DND-41 (cell line): ENCODE measurements at regions not wholly inside any gene's neighbourhood (a gene's known extent, or its start where the extent isn't known, plus 50 kb on each side); places are given as distances from the start of the nearest gene placed in this dataset.

Source experiments
- ATAC-seq: fragments of 200-7000 bp; cut with Tn5 transposase; 3 replicates; pipeline ENCODE4 v1.9.1; 2021; ENCODE audit warnings: low read depth; ENCODE audit not compliant: insufficient read depth
- DNase-seq: peaks from one replicate; pipeline ENCODE4 v3.0.0-alpha.2; 2020
- H2AFZ ChIP-seq: 2 replicates; pipeline ENCODE4 v1.6.0; 2012; ENCODE audit warnings: low read depth, low read length
- H3K27ac ChIP-seq: 2 replicates; pipeline ENCODE4 v1.5.1; 2012; ENCODE audit warnings: low read length, inconsistent platforms
- H3K27me3 ChIP-seq: fragments of 200-600 bp; sonication (generic); 2 replicates; pipeline ENCODE4 v1.6.0; 2012; ENCODE audit warnings: low read length, mild to moderate bottlenecking, inconsistent platforms; ENCODE audit not compliant: insufficient read depth, poor library complexity
- H3K36me3 ChIP-seq: 2 replicates; pipeline ENCODE4 v1.5.1; 2012; ENCODE audit warnings: low read length, inconsistent platforms; ENCODE audit not compliant: insufficient read depth
- H3K4me1 ChIP-seq: 2 replicates; pipeline ENCODE4 v1.5.1; 2012; ENCODE audit warnings: mild to moderate bottlenecking, low read length; ENCODE audit not compliant: insufficient read depth
- H3K4me2 ChIP-seq: 2 replicates; pipeline ENCODE4 v1.6.0; 2012; ENCODE audit warnings: mild to moderate bottlenecking, moderate library complexity, low read length, inconsistent platforms; ENCODE audit not compliant: insufficient read depth
- H3K4me3 ChIP-seq, 2 experiments: fragments of 200-600 bp in 1 of 2; shearing (Covaris generic) in 1 of 2; 2 replicates each; pipeline ENCODE4 v1.5.1; 2012 to 2016; ENCODE audit warnings: inconsistent platforms in 2 of 2, low read length in 2 of 2, mild to moderate bottlenecking in 2 of 2, low read depth in 1 of 2, moderate library complexity in 1 of 2
- H3K79me2 ChIP-seq: 2 replicates; pipeline ENCODE4 v1.6.0; 2012; ENCODE audit warnings: low read length, inconsistent platforms; ENCODE audit not compliant: insufficient read depth
- H3K9ac ChIP-seq: 2 replicates; pipeline ENCODE4 v1.6.0; 2012; ENCODE audit warnings: low read depth, mild to moderate bottlenecking, inconsistent platforms, low read length, moderate library complexity
- H3K9me3 ChIP-seq: 2 replicates; pipeline ENCODE4 v1.5.1; 2012; ENCODE audit warnings: low read length, moderate library complexity, mild to moderate bottlenecking, inconsistent platforms; ENCODE audit not compliant: insufficient read depth, severe bottlenecking
- H4K20me1 ChIP-seq: 2 replicates; pipeline ENCODE4 v1.6.0; 2012; ENCODE audit warnings: low read length; ENCODE audit not compliant: insufficient read depth
- EZH2 ChIP-seq: IDR thresholded peaks from 3 replicates; pipeline ENCODE4 v1.6.1; 2012; ENCODE audit warnings: borderline replicate concordance, low read depth, mild to moderate bottlenecking, moderate library complexity, low read length, inconsistent platforms; ENCODE audit not compliant: severe bottlenecking
- TF ChIP-seq, protein P1 (sequence below): IDR thresholded peaks from 2 replicates; pipeline ENCODE4 v1.5.1; 2012; ENCODE audit warnings: borderline replicate concordance, low read length, moderate library complexity, mild to moderate bottlenecking; ENCODE audit not compliant: poor library complexity, severe bottlenecking; ENCODE audit errors: extremely low read depth

DNA sequence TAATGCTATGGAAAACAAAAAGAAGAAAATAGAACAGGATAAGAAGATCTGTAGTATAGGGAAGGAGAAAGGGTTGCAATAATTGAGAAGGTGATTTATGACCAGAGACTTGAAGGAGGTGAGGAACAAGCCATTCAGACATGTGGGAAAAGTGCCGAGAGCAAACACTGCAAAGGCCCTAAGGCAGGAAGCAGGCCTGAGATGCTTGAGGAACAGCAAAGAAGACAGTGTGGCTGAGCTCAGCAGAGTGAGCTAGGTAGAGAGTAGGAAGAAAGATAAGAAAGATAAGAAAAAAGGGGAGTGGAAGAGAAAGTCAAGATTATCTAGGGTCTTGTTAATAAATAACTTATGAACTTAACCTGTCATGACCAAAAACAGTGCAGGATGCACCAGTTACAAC lies 671.8 kb downstream of the RPS29 start:
- H3K4me1 ChIP-seq: no peaks in the 10 kb centered on the region
- TF ChIP-seq, protein P1, sequence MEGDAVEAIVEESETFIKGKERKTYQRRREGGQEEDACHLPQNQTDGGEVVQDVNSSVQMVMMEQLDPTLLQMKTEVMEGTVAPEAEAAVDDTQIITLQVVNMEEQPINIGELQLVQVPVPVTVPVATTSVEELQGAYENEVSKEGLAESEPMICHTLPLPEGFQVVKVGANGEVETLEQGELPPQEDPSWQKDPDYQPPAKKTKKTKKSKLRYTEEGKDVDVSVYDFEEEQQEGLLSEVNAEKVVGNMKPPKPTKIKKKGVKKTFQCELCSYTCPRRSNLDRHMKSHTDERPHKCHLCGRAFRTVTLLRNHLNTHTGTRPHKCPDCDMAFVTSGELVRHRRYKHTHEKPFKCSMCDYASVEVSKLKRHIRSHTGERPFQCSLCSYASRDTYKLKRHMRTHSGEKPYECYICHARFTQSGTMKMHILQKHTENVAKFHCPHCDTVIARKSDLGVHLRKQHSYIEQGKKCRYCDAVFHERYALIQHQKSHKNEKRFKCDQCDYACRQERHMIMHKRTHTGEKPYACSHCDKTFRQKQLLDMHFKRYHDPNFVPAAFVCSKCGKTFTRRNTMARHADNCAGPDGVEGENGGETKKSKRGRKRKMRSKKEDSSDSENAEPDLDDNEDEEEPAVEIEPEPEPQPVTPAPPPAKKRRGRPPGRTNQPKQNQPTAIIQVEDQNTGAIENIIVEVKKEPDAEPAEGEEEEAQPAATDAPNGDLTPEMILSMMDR: no peak
- no peak for TF ChIP-seq EZH2

GRCh38 chr14:48900565-48900964 lies 685.6 kb downstream of the RPS29 start:
- Histone ChIP-seq H3K9ac (no peak overlapping the region), H3K4me2 (no peak overlapping the region), H3K27ac (no peak overlapping the region), H3K79me2 (no peaks in the 10 kb centered on the region), H3K27me3 (no peaks in the 10 kb centered on the region), H3K9me3 (no peaks in the 10 kb centered on the region), H2AFZ (no peak overlapping the region), H3K36me3 (no peaks in the 10 kb centered on the region), H3K4me3 (no peak overlapping the region), H4K20me1 (no peaks in the 10 kb centered on the region), H3K4me1 (no peaks in the 10 kb centered on the region)
- ATAC-seq (no peak), DNase-seq (no peak)
- TF ChIP-seq EZH2: no peak
- TF ChIP-seq, protein P1: no peak

More for the DNA sequence above, 671.8 kb downstream of the RPS29 start:
- no peak overlapping the region for H3K4me2 ChIP-seq
- DNase-seq (no peak), ATAC-seq (no peak)
- no peaks in the 10 kb centered on the region for H3K27me3 ChIP-seq
- H4K20me1 ChIP-seq: no peaks in the 10 kb centered on the region
- no peaks in the 10 kb centered on the region for H3K36me3 ChIP-seq
- no peak overlapping the region for H3K27ac ChIP-seq
- no peak overlapping the region for H3K9ac ChIP-seq
- no peaks in the 10 kb centered on the region for H3K9me3 ChIP-seq
- H3K79me2 ChIP-seq: no peaks in the 10 kb centered on the region
- no peak overlapping the region for H2AFZ ChIP-seq
- H3K4me3 ChIP-seq: no peak overlapping the region

GRCh38 chr14:48890333-48890732 lies 695.8 kb downstream of the RPS29 start:
- H3K4me2 ChIP-seq: no peak overlapping the region
- no peaks in the 10 kb centered on the region for H3K27me3 ChIP-seq
- H3K4me1 ChIP-seq: no peaks in the 10 kb centered on the region
- H3K9me3 ChIP-seq: no peaks in the 10 kb centered on the region
- H3K36me3 ChIP-seq: no peaks in the 10 kb centered on the region
- no peaks in the 10 kb centered on the region for H3K79me2 ChIP-seq
- no peak overlapping the region for H3K4me3 ChIP-seq
- DNase-seq (no peak), ATAC-seq (no peak)
- no peaks in the 10 kb centered on the region for H4K20me1 ChIP-seq
- TF ChIP-seq EZH2: no peak
- TF ChIP-seq, protein P1: no peak
- no peak overlapping the region for H3K27ac ChIP-seq
- no peak overlapping the region for H2AFZ ChIP-seq
- H3K9ac ChIP-seq: no peak overlapping the region

GRCh38 chr14:48876806-48877340 lies 709.3 kb downstream of the RPS29 start:
- no peak overlapping the region for H3K4me3 ChIP-seq
- no peaks in the 10 kb centered on the region for H3K4me1 ChIP-seq
- no peaks in the 10 kb centered on the region for H3K9me3 ChIP-seq
- H3K27me3 ChIP-seq: no peaks in the 10 kb centered on the region
- H3K36me3 ChIP-seq: no peaks in the 10 kb centered on the region
- H3K27ac ChIP-seq: no peak overlapping the region
- H3K4me2 ChIP-seq: no peak overlapping the region
- DNase-seq (no peak), ATAC-seq (no peak)
- no peak for TF ChIP-seq EZH2
- TF ChIP-seq, protein P1: no peak
- no peak overlapping the region for H3K9ac ChIP-seq
- H4K20me1 ChIP-seq: no peaks in the 10 kb centered on the region
- H3K79me2 ChIP-seq: no peaks in the 10 kb centered on the region
- no peak overlapping the region for H2AFZ ChIP-seq
